ENCODE measurements at regions not wholly inside any gene's neighbourhood (a gene's known extent, or its start where the extent isn't known, plus 50 kb on each side); places are given as distances from the start of the nearest gene placed in this dataset.
"Not testable (repeated sequence)": the region's sequence is repeated elsewhere in the genome, so short reads cannot be mapped to it uniquely, and the experiment has no call there.

GRCh38 chr3:153369561-153370374 lies 207.7 kb downstream of the RAP2B start:
- no peak for FAIRE-seq
- DNase-seq (ENCODE audit: low spot score) = no peak

GRCh38 chr3:153370680-153371079 lies 208.7 kb downstream of the RAP2B start:
- no peak for DNase-seq (ENCODE audit: low spot score)
- no peak for FAIRE-seq

DNA sequence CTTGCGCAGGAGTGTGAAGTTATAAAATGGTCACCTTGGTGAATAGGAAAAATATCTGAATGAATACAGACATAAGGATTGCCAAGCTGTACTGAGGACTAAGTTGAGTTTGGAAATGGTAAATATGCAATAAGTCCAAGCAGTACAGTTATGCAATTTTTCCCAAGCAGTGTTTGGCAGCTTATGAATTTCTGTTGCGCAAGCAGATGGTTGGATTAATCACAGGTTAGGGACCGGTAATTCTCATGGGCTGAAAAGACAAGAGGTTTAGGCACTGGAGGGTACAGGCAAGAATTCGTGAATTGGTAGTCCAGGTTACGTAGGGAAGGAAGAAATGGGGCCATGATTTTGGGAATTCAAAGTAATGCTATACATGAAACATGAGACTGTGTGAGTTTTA lies 210.3 kb downstream of the RAP2B start:
- FAIRE-seq = no peak
- DNase-seq (ENCODE audit: low spot score) = no peak

GRCh38 chr3:153373606-153374005 lies 211.6 kb downstream of the RAP2B start:
- no peak for FAIRE-seq
- no peak for DNase-seq (ENCODE audit: low spot score)

DNA sequence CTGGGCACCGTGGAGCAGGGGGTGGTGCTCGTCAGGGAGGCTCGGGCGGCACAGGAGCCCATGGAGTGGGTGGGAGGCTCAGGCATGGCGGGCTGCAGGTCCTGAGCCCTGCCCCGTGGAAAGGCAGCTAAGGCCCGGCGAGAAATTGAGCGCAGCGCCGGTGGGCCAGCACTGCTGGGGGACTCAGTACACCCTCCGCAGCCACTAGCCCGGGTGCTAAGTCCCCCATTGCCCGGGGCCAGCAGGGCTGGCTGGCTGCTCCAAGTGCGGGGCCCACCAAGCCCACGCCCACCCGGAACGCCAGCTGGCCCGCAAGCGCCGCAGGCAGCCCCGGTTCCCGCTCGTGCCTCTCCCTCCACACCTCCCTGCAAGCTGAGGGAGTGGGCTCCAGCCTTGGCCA lies 216.3 kb downstream of the RAP2B start:
- not testable (repeated sequence) for FAIRE-seq; DNase-seq (ENCODE audit: low spot score)

GRCh38 chr3:153379516-153379915 lies 217.5 kb downstream of the RAP2B start:
- DNase-seq (ENCODE audit: low spot score) (no peak), FAIRE-seq (no peak)

DNA sequence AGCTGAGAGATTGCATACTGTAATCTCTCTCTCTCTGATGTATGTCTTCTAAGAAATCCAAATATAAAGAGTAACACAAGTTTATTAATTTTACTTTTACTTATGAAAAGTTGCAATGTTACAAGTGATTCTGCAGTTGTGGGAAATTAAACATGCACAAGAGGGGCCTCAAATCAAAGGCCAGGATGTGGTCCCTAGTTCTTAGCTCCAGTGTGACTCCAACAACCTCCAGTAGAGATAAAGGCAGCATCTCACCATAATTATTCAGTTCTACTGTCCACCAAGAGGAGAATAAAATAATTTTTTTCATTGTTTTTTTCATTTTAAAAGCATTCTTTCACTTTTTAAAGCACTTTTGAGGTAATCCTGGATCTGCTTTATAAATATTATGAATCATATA lies 223.3 kb downstream of the RAP2B start:
- FAIRE-seq = no peak
- no peak for DNase-seq (ENCODE audit: low spot score)

- FAIRE-seq (no peak), DNase-seq (ENCODE audit: low spot score) (no peak)
These were observed 230.3 kb downstream of the RAP2B start for GRCh38 chr3:153392363-153392762.

DNA sequence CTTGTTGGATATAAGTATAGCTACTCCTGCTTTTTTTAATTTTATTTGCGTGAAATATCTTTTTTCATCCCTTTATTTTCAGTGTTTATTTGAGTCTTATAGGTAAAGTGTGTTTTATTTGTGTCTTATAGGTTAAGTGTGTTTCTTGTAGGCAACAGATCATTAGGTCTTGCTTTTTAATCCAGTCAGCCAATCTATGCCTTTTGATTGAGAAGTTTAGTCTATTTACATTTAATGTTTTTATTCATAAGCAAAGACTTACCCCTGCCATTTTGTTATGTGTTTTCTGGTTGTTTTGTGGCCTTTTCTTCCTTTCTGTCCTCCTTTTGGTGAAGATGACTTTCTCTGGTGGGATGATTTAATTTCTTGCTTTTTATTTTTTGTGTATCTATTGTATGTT lies 232.0 kb downstream of the RAP2B start:
- no peak for FAIRE-seq

GRCh38 chr3:153396581-153396980 lies 234.6 kb downstream of the RAP2B start:
- no peak for FAIRE-seq
- DNase-seq (ENCODE audit: low spot score) = no peak

More for the DNA sequence above, 232.0 kb downstream of the RAP2B start:
- DNase-seq (ENCODE audit: low spot score) = no peak

GRCh38 chr3:153397794-153398193 lies 235.8 kb downstream of the RAP2B start:
- no peak for DNase-seq (ENCODE audit: low spot score)
- FAIRE-seq = no peak

GRCh38 chr3:153399636-153400035 lies 237.6 kb downstream of the RAP2B start:
- FAIRE-seq = no peak

DNA sequence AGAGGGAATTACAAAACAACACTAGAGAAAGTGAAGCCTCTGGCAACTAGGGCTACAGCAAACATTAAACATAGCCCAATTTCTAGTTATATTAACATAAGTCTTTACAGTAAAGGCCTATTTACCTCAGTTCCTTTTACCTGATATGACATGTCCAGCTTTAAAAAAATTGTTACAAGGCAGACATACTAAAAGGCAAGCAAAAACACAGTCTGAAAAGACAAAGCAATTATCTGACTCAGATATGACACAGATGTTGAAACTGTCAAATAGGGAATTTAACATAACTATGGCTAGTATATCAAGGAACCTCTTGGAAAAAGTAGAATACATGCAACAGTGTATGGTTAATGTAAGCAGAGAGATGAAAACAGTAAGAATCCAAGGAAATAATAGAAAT lies 238.6 kb downstream of the RAP2B start:
- DNase-seq (ENCODE audit: low spot score) = no peak
- no peak for FAIRE-seq

More at GRCh38 chr3:153399636-153400035, 237.6 kb downstream of the RAP2B start:
- no peak for DNase-seq (ENCODE audit: low spot score)

DNA sequence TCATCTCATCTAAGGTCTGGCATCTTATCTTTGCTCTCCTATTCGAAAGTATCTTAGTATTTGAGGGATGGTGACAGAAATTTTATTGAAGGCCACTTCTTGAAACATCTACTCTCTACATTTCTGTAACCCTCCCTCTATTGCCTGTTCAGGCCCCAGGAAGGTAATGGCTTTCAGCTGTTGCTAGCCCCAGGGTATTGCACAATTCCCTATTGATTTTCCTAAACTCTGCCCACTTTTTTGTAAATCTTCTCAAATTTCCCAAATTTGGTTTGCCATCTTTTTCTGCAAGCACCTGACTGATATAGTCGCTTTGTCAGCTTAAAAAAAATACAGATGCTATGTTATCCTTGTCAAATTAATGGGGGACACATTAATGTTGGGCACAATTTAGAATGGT lies 242.1 kb downstream of the RAP2B start:
- DNase-seq (ENCODE audit: low spot score) = no peak
- no peak for FAIRE-seq

- FAIRE-seq; DNase-seq (ENCODE audit: low spot score): not testable (repeated sequence)
These were observed 243.3 kb downstream of the RAP2B start for GRCh38 chr3:153405320-153405719.

- FAIRE-seq (no peak), DNase-seq (ENCODE audit: low spot score) (no peak)
These were observed 248.5 kb downstream of the RAP2B start for GRCh38 chr3:153410517-153410916.

DNA sequence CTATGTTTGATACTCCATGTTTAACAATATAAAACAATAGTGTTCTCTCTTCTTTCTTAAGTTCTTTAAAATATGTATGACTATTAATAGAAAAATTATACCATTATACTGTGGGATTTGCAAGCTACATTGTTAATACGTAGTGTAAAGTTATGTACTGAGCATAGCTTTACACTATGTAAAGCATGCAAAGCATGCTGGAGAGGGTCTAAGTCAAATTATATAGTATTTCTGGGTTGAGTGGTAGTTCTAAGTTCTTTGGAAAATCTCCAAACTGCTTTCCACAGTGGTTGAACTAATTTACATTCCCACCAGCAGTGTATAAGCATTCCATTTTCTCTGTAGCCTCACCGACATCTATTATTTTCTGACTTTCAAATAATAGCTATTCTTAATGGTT lies 253.0 kb downstream of the RAP2B start:
- FAIRE-seq (no peak), DNase-seq (ENCODE audit: low spot score) (no peak)

DNA sequence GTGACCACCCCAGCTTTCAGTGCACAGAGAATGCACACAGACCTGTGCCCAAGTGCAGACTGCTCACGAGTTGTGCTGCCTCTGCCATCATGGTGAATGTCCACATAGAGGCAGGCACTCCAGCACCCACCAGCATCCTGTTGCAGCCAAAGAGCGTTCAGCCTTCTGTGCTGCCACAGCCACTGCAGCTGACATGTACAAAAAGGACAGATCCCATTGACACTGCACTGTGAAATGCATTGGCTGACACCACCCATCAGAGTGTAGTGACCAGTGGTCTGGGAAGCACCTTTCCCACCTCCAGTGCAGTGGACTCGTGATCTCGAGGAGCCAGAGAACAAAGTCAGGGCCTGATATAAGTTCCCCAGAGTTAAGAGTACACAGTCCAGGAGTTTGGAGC lies 260.3 kb downstream of the RAP2B start:
- no peak for FAIRE-seq

GRCh38 chr3:153423820-153424219 lies 261.8 kb downstream of the RAP2B start:
- FAIRE-seq; DNase-seq (ENCODE audit: low spot score): not testable (repeated sequence)

More for the DNA sequence above, 260.3 kb downstream of the RAP2B start:
- no peak for DNase-seq (ENCODE audit: low spot score)

DNA sequence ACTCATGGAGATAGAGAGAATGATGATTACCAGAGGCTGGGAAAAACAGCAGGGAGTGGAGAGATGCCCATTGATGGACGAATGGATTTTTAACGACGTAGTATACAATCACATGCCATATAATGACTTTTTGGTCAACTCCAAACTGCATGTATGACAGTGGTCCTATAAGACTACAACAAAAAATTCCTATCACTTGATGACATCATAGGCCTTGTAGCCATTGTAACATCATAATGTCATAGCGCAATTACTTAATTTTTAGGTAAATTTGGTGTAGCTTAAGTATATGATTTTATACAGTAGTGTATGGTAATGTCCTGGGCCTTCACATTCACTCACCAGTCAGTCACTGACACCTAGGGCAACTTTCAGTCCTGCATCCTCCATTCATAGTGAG lies 264.3 kb downstream of the RAP2B start:
- DNase-seq (ENCODE audit: low spot score) = no peak
- FAIRE-seq = no peak

DNA sequence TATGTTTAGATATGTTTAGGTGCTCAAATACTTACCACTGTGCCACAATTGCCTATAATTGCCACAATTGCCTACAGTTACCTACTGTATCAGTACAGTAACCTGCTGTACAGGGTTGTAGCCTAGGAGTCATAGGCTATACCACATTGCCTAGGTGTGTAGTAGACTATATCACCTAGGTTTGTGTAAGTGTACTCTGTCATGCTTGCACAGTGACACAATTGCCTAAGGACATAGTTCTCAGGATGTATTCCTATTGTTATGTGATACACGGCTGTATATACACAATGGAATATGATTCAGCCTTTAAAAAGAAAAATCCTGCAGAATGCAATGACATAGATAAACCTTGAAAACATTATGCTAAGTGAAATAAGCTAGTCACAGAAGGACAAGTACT lies 264.8 kb downstream of the RAP2B start:
- no peak for FAIRE-seq
- no peak for DNase-seq (ENCODE audit: low spot score)

DNA sequence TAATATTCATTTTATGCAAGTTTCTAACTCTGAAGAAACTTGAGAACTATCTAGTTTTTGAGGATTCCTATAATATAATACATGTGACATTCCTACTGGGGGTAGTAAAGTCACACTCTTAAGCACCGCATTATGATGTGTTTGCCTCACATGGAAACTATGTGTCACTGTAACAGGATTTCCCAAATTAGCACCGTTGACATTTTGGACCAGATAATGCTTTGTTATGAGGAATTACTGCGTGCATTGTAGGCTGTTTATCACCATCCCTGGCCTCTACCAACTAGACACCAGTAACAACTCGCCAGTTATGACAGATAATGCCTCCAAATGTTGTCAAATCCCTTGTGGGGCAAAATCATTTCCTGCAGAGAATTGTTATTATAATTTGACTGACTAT lies 267.8 kb downstream of the RAP2B start:
- DNase-seq (ENCODE audit: low spot score) = no peak
- FAIRE-seq = no peak

- DNase-seq (ENCODE audit: low spot score) (no peak), FAIRE-seq (no peak)
These were observed 269.1 kb downstream of the RAP2B start for GRCh38 chr3:153431076-153431475.

Data from RCC 7860 (cell line).